IPS-20b (cell line): ENCODE measurements at regions not wholly inside any gene's neighbourhood (a gene's known extent, or its start where the extent isn't known, plus 50 kb on each side); places are given as distances from the start of the nearest gene placed in this dataset.
A peak's percentile ranks its signal among the peaks of the same experiment; 100 is the strongest.
"Not testable (repeated sequence)": the region's sequence is repeated elsewhere in the genome, so short reads cannot be mapped to it uniquely, and the experiment has no call there.

Experiments used
- H3K27ac ChIP-seq: one replicate; pipeline ENCODE4 v1.5.1; 2013; ENCODE audit warnings: low read length
- H3K27me3 ChIP-seq: 2 replicates; pipeline ENCODE4 v1.6.1; 2013; ENCODE audit warnings: mild to moderate bottlenecking, low read length, inconsistent platforms; ENCODE audit not compliant: insufficient read depth
- H3K36me3 ChIP-seq: 2 replicates; pipeline ENCODE4 v1.6.1; 2013; ENCODE audit warnings: low read depth, mild to moderate bottlenecking, inconsistent platforms, low read length, moderate library complexity; ENCODE audit not compliant: insufficient read depth
- H3K4me1 ChIP-seq: 2 replicates; pipeline ENCODE4 v1.6.1; 2013; ENCODE audit warnings: mild to moderate bottlenecking, control low read depth, inconsistent platforms, low read length, moderate library complexity; ENCODE audit not compliant: insufficient read depth
- H3K4me3 ChIP-seq: 2 replicates; pipeline ENCODE4 v1.5.1; 2013; ENCODE audit warnings: mild to moderate bottlenecking, low read length, inconsistent platforms
- H3K9ac ChIP-seq: 2 replicates; pipeline ENCODE4 v1.6.1; 2013; ENCODE audit warnings: low read depth, mild to moderate bottlenecking, inconsistent platforms, low read length, moderate library complexity
- H3K9me3 ChIP-seq: 2 replicates; pipeline ENCODE4 v1.6.1; 2013; ENCODE audit warnings: mild to moderate bottlenecking, low read depth, low read length, inconsistent platforms; ENCODE audit not compliant: insufficient read depth

DNA sequence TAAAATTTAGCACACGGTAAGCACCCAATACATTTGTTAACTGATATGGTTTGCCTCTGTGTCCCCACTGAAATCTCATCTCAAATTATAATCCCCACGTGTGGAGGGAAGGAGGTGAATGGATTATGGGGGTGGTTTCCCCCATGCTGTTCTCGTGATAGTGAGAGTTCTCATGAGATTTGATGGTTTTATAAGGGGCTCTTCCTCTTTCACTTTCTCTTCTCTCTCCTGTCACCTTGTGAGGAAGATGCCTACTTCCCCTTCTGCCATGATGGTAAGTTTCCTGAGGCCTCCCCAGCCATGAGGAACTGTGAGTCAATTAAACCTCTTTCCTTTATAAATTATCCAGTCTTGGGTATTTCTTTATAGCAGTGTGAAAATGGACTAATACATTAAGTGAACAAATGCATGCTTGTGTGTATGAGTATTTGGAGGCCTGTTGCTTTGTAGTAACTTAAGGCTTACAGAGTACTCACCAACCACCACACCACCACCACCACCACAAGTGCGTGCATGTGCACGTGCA, 159.8 kb downstream of the MTX2 start:
- H3K4me1 ChIP-seq, H3K36me3 ChIP-seq, H3K27ac ChIP-seq, H3K27me3 ChIP-seq, H3K9ac ChIP-seq, H3K4me3 ChIP-seq, H3K9me3 ChIP-seq: not testable (repeated sequence)

DNA sequence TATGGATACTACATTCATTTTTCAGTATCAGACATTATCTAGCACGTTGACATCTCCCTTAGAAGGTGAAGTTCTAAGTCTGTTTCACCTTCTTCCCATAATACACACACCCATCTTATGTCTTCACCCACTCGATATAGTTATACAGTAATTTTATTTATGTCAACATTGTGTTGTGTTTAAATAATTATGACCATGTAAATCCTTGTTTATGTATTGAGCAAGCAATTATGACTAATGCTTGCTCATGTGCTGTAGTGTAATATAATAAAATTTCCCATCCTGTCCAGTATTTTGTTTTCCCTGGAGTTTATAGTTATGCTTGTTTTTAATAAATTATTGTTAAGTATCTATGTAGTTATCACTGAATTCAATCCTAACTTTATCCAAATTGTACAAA, 163.2 kb downstream of the MTX2 start:
- H3K27me3 ChIP-seq: no peaks in the 10 kb centered on the region
- no peaks in the 10 kb centered on the region for H3K36me3 ChIP-seq
- no peak overlapping the region for H3K9ac ChIP-seq
- no peak overlapping the region for H3K4me3 ChIP-seq
- H3K4me1 ChIP-seq: no peaks in the 10 kb centered on the region
- H3K9me3 ChIP-seq: no peaks in the 10 kb centered on the region
- no peak overlapping the region for H3K27ac ChIP-seq

DNA sequence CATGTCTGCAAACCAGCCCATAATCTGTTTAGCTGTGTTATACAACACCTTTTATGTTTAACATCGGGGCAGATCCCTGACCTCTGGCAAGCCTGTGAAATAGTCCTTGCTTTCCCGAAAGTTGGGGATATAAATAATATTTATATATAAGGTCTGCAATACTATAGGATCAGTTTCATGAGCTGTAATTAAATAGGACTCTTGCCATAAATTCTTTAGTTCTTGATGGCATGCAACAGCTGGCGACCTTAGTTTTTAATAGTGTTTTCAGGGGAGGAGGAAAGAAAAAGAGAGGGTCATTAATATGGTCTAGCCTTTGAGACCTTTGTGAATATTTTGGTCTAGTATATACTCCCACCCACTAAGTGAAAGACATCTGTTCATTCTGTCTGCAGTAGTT, 166.5 kb downstream of the MTX2 start:
- no peak overlapping the region for H3K27ac ChIP-seq
- H3K9ac ChIP-seq: no peak overlapping the region
- no peaks in the 10 kb centered on the region for H3K9me3 ChIP-seq
- H3K4me3 ChIP-seq: no peak overlapping the region
- no peaks in the 10 kb centered on the region for H3K4me1 ChIP-seq
- H3K27me3 ChIP-seq: no peaks in the 10 kb centered on the region
- no peaks in the 10 kb centered on the region for H3K36me3 ChIP-seq

DNA sequence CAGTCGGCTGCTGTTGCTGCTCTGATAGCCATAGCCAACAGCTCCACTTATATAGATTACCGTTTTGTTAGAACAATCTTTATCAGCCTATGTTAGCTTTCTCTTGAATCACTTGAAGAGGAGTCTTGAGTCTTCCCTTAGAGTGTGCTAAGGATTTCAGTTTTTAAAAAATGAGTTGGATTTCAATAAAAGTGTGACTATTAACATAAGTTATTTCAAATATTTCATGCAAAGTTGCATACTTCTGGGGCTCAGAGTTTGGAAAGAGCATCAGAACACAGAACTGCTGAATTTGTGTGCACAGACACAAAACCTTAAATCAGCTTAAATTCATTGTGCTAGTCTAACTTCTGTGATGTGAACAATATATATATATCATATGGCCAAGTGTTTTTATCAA, 174.7 kb downstream of the MTX2 start:
- H3K27ac ChIP-seq: no peak overlapping the region
- H3K4me1 ChIP-seq: peaks cover 2% of the 10 kb centered on the region; the same call in 1 of the 2 replicates
- no peaks in the 10 kb centered on the region for H3K9me3 ChIP-seq
- no peak overlapping the region for H3K9ac ChIP-seq
- no peak overlapping the region for H3K4me3 ChIP-seq
- H3K27me3 ChIP-seq: no peaks in the 10 kb centered on the region
- no peaks in the 10 kb centered on the region for H3K36me3 ChIP-seq

DNA sequence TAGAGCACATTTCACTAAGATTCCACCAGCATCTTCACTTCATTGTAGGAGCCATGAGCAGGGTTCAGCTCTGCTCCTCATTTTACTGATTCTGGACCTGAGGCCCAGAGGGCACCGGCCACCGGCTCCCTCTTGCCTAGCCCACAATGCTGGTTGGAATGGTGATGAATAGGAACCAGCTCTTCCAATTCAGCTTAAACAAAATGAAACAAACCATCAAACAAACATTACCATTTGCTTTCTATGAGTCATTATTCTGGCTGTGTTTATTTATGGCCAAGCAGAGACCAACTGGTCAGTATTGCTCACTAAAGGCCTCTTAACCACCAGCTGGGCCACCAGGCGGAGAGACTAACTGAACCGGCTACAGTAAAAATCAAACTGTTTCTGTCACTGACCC, 176.7 kb downstream of the MTX2 start:
- Histone ChIP-seq H3K4me1 (peaks cover 20% of the 10 kb centered on the region), H3K4me3 (no peak overlapping the region), H3K36me3 (no peaks in the 10 kb centered on the region), H3K27me3 (no peaks in the 10 kb centered on the region), H3K9ac (no peak overlapping the region), H3K27ac (no peak overlapping the region), H3K9me3 (no peaks in the 10 kb centered on the region)

DNA sequence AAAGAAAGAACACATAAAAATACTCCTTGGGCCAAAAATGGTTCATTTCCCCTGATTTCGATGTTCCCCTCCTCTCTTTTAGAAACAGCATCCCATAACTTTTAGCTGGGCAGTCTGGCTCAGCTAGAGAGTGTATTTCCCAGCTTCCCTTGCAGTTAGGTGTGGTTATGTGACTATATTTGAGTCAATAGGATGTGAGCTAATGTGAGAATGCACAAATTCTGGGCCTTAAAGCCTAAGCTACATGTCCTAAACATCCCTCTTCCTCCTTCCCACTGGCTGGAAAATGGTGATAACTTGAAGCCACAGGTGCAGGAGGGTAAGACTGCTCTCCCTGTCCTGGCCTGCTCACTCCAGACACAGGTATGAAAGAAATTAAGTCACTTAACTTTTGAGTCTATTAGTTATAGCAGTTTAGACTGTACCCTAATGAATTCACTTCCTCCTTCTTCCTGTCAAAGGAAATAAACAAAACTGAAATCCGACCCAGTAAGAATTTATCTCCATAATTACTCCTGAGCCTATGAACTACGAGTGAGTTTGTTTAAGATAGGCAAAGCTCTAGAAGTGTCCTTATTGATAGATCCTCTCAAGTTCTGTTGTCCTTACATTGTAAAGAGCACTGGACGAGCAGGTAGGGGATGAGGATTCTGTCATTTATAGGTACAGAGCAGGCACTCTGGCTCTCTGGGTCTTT, 177.6 kb downstream of the MTX2 start:
- no peak overlapping the region for H3K27ac ChIP-seq
- H3K4me3 ChIP-seq: no peak overlapping the region
- H3K9me3 ChIP-seq: no peaks in the 10 kb centered on the region
- no peak overlapping the region for H3K9ac ChIP-seq
- no peaks in the 10 kb centered on the region for H3K36me3 ChIP-seq
- H3K4me1 ChIP-seq: peaks cover 21% of the 10 kb centered on the region
- H3K27me3 ChIP-seq: no peaks in the 10 kb centered on the region

DNA sequence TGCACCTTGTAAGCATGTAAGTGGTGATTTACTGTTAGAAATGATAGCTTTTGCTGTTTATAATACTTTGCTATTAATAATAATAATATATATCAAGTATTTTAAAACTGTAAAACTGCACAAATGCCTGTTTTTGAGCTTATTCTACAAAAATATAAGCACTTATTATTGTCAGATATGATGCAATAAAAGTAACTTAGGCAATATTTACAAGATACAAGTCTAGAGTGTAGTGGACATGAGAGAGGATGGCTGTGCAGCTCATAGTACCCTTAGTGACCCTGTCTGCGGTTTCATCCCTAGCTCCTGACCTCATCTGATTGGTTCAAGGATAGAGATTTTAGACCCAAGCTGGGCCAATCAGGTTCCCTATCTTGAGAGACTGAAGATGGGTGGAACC, 178.4 kb downstream of the MTX2 start:
- Histone ChIP-seq H3K4me3 (no peak overlapping the region), H3K4me1 (peaks cover 21% of the 10 kb centered on the region), H3K27me3 (no peaks in the 10 kb centered on the region)

DNA sequence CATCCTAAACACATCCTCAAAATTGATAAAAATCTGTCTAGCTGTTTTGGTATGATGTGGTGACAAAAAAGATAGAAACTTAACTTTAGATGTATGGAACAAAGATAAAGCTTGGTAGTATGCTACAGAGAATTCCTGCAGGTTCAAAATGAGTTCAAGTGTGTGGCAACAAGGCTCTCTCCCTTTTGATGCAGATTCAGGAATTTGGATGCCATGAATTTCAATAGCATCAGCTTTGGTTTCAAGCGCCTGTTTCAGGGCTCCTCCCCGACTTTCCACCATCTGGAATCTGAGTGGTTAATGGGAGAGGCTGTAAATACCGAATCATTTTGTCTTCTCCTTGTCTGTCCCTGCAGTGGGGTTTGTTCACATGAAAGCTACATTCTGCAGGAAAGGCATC, 180.6 kb downstream of the MTX2 start:
- Histone ChIP-seq H3K4me3 (peak overlapping the region; percentile 52), H3K27me3 (no peaks in the 10 kb centered on the region; the same call in 1 of the 2 replicates), H3K27ac (no peak overlapping the region), H3K4me1 (peaks cover 26% of the 10 kb centered on the region), H3K36me3 (no peaks in the 10 kb centered on the region), H3K9me3 (no peaks in the 10 kb centered on the region), H3K9ac (peak overlapping the region; percentile 50; the same call in 1 of the 2 replicates)

More for the DNA sequence above, 178.4 kb downstream of the MTX2 start:
- Histone ChIP-seq H3K9ac (no peak overlapping the region), H3K36me3 (no peaks in the 10 kb centered on the region), H3K9me3 (no peaks in the 10 kb centered on the region), H3K27ac (no peak overlapping the region)

DNA sequence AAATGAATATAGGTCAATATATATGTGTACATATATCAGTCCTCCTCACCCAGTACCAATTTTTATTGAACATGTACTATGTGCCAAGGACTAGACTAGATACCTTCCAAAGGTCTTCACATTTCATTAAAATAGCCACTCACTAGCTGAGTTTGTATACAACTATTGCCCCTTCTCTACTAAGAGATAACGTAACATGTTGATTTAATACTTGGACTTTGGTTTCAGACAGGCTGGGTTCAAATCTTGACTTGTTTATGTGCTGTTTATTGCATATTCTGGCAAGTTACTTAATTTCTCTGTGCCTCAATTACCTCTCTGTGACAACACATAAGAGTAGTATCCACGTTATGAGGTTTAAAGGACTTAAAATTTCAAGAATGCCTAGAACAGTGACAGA, 184.5 kb downstream of the MTX2 start:
- Histone ChIP-seq H3K9ac (no peak overlapping the region), H3K27ac (no peak overlapping the region), H3K4me3 (no peak overlapping the region), H3K4me1 (peaks cover 33% of the 10 kb centered on the region), H3K9me3 (no peaks in the 10 kb centered on the region), H3K36me3 (no peaks in the 10 kb centered on the region), H3K27me3 (peaks cover 11% of the 10 kb centered on the region; the same call in 1 of the 2 replicates)

DNA sequence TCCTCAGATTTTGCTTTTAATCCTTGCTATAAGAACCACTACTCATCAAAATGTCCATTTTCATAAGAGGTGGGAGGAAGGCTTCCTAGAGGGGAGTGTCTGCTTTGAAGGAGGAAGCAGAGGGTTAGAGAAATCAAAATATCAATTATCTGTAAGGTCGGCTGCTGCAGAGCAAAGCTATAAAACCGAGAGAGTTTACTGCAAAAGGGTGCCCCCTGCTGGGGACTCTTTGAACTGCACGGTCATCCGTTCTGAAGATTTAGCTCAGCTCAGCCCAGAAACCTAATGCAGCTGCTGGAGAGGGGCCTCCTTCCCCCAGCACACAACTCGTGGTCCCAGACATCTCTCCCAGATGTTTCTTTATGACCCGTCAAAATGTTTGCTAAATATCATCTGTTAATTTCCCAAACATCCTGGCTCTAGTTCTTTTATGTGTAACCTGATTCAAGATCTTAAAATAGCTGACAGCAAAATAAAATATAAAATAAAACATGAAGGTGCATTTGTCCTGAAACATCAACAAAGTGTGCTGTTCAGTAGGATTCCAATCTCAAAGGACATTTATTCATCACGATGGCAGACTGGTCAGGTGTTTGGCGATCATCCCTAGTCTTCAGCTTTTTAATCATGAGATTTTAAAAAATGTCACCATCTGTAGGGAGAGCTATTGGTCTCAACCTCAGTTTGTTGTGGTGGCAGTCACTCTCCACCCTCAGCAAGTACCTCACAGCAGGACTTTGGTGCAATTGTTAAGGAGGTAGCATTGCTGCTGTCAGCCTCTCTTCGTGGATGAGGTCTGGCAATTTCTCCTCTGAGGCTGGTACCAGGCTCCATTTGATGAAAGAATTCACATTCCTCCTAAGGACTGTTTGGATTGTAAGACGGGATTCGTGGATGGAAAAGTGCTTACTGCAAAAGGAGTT, 185.9 kb downstream of the MTX2 start:
- H3K27me3 ChIP-seq: peaks cover 11% of the 10 kb centered on the region; the same call in 1 of the 2 replicates
- H3K4me3 ChIP-seq: no peak overlapping the region
- no peak overlapping the region for H3K27ac ChIP-seq
- no peaks in the 10 kb centered on the region for H3K9me3 ChIP-seq
- H3K9ac ChIP-seq: no peak overlapping the region
- H3K36me3 ChIP-seq: no peaks in the 10 kb centered on the region
- peaks cover 22% of the 10 kb centered on the region for H3K4me1 ChIP-seq

DNA sequence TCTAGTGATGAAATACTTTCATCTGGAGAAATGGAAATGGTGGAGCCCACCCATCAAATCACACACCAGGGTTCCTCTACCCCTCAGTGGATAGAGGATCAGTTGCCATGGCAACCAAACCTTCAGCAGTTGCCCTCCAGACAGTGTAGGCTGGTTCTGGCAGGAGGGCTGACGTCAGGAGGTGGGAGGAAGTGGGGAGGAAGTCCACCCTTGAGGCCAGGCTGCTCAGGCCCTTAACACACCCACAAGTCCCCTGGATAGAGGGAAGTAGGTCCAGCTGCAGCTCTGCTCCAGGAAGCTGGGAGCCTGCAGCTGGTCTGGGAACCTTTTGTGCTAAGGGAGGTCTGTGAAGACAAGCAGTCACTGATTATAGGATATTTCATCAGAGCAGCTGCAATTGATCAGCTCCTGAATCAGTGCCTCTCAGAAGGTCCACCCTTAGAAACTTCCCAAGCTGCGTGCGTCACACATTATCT, 186.6 kb downstream of the MTX2 start:
- H3K9ac ChIP-seq: no peak overlapping the region
- H3K9me3 ChIP-seq: no peaks in the 10 kb centered on the region
- H3K27me3 ChIP-seq: peaks cover 11% of the 10 kb centered on the region; the same call in 1 of the 2 replicates
- H3K4me1 ChIP-seq: peaks cover 15% of the 10 kb centered on the region; the same call in 1 of the 2 replicates
- H3K27ac ChIP-seq: no peak overlapping the region
- no peaks in the 10 kb centered on the region for H3K36me3 ChIP-seq
- no peak overlapping the region for H3K4me3 ChIP-seq
